CD14-positive monocyte (primary cell): ENCODE measurements at regions not wholly inside any gene's neighbourhood (a gene's known extent, or its start where the extent isn't known, plus 50 kb on each side); places are given as distances from the start of the nearest gene placed in this dataset.

ENCODE experiments used
- DNase-seq, 3 donors: peaks; one replicate each; pipeline ENCODE4 v3.0.0-alpha.2; 2011 to 2022
- H2AFZ ChIP-seq: 2 replicates; pipeline ENCODE4 v1.6.0; 2012; ENCODE audit warnings: mild to moderate bottlenecking, low read depth, low read length, inconsistent platforms; ENCODE audit not compliant: insufficient read depth, poor library complexity, severe bottlenecking
- H3K27ac ChIP-seq, 2 donors: 1 replicate in 1 of 2; 2 replicates in 1 of 2; pipeline ENCODE4 v1.5.1; 2012 to 2013; ENCODE audit warnings: low read length in 2 of 2, control low read depth in 1 of 2, inconsistent platforms in 1 of 2, low read depth in 1 of 2, mild to moderate bottlenecking in 1 of 2
- H3K27me3 ChIP-seq, 2 donors: one replicate each; pipeline versions ENCODE4 v1.6.0 to v1.6.1; 2011 to 2013; ENCODE audit warnings: low read length in 2 of 2; ENCODE audit not compliant: control insufficient read depth in 2 of 2, insufficient read depth in 2 of 2
- H3K36me3 ChIP-seq, 2 donors: replicated peaks in 1 of 2; 1 replicate in 1 of 2; 2 replicates in 1 of 2; pipeline versions ENCODE4 v1.5.1 to v1.6.1; 2012 to 2013; ENCODE audit warnings: low read length in 2 of 2, control low read depth in 1 of 2, inconsistent platforms in 1 of 2, mild to moderate bottlenecking in 1 of 2; ENCODE audit not compliant: insufficient read depth in 2 of 2, control insufficient read depth in 1 of 2
- H3K4me1 ChIP-seq, 2 donors: 1 replicate in 1 of 2; 2 replicates in 1 of 2; pipeline versions ENCODE4 v1.5.1 to v1.6.1; 2012 to 2013; ENCODE audit warnings: low read length in 2 of 2, control low read depth in 1 of 2, inconsistent platforms in 1 of 2, mild to moderate bottlenecking in 1 of 2, moderate library complexity in 1 of 2; ENCODE audit not compliant: insufficient read depth in 2 of 2, control insufficient read depth in 1 of 2
- H3K4me2 ChIP-seq: replicated peaks from 2 replicates; pipeline ENCODE3; 2012; ENCODE audit warnings: low read length, moderate library complexity, mild to moderate bottlenecking; ENCODE audit not compliant: poor library complexity, severe bottlenecking; ENCODE audit errors: extremely low read depth
- H3K4me3 ChIP-seq, 3 experiments: fragments of 200-600 bp in 1 of 3; sonication (generic) in 1 of 3; replicated peaks in 1 of 3; 1 replicate in 2 of 3; 2 replicates in 1 of 3; pipeline ENCODE4 v1.5.1; 2011 to 2013; ENCODE audit warnings: low read length in 3 of 3, mild to moderate bottlenecking in 3 of 3, control low read depth in 2 of 3, low read depth in 2 of 3, inconsistent platforms in 1 of 3, moderate library complexity in 1 of 3
- H3K79me2 ChIP-seq: 2 replicates; pipeline ENCODE4 v1.6.0; 2012; ENCODE audit warnings: mild to moderate bottlenecking, control low read depth, inconsistent platforms, low read length, moderate library complexity; ENCODE audit not compliant: insufficient read depth
- H3K9ac ChIP-seq: 2 replicates; pipeline ENCODE4 v1.6.0; 2017; ENCODE audit warnings: low read length, mild to moderate bottlenecking; ENCODE audit not compliant: insufficient read depth, poor library complexity, severe bottlenecking
- H3K9me3 ChIP-seq, 2 donors: replicated peaks in 1 of 2; 1 replicate in 1 of 2; 2 replicates in 1 of 2; pipeline versions ENCODE4 v1.5.1 to v1.6.1; 2012 to 2013; ENCODE audit warnings: low read length in 2 of 2, control low read depth in 1 of 2; ENCODE audit not compliant: control insufficient read depth in 1 of 2, insufficient read depth in 1 of 2
- H4K20me1 ChIP-seq: 2 replicates; pipeline ENCODE4 v1.6.0; 2012; ENCODE audit warnings: mild to moderate bottlenecking, low read length, control low read depth, moderate library complexity; ENCODE audit not compliant: insufficient read depth
- H3K27ac Mint-ChIP-seq, 7 donors: one replicate each; pipeline ENCODE4 v1.8.0; 2020; ENCODE audit warnings: mild to moderate bottlenecking in 7 of 7, mixed read lengths in 7 of 7, moderate library complexity in 6 of 7, inconsistent platforms in 2 of 7
- H3K27me3 Mint-ChIP-seq, 3 donors: one replicate each; pipeline ENCODE4 v1.8.0; 2021 to 2022; ENCODE audit warnings: low read depth in 3 of 3, mild to moderate bottlenecking in 3 of 3, mixed read lengths in 3 of 3, moderate library complexity in 3 of 3, inconsistent platforms in 1 of 3
- H3K36me3 Mint-ChIP-seq, 2 donors: one replicate each; pipeline ENCODE4 v1.8.0; 2020; ENCODE audit warnings: mixed read lengths in 2 of 2, inconsistent platforms in 1 of 2, mild to moderate bottlenecking in 1 of 2
- H3K4me1 Mint-ChIP-seq: one replicate; pipeline ENCODE4 v1.8.0; 2020; ENCODE audit warnings: mild to moderate bottlenecking, mixed read lengths
- H3K4me3 Mint-ChIP-seq, 2 donors: one replicate each; pipeline ENCODE4 v1.8.0; 2020; ENCODE audit warnings: mild to moderate bottlenecking in 2 of 2, mixed read lengths in 2 of 2, moderate library complexity in 1 of 2
- H3K9me3 Mint-ChIP-seq, 7 donors: one replicate each; pipeline ENCODE4 v1.8.0; 2020 to 2022; ENCODE audit warnings: mixed read lengths in 7 of 7, mild to moderate bottlenecking in 6 of 7, moderate library complexity in 6 of 7, inconsistent platforms in 2 of 7
- CTCF ChIP-seq: fragments of 200-600 bp; IDR thresholded peaks from one replicate; pipeline ENCODE4 v1.8.0; 2022; ENCODE audit warnings: antibody characterized with exemption, mild to moderate bottlenecking
- WGBS: methylation state at CpG from one replicate; pipeline ENCODE4 v1.1.5; 2013; ENCODE audit warnings: missing lambda C conversion rate; ENCODE audit not compliant: insufficient coverage; 5-methylcytosine and 5-hydroxymethylcytosine counted together
- intact Hi-C, 2 donors: fragments of 100-400 bp; cut with micrococcal nuclease; formaldehyde crosslinking; loops; one replicate each; pipeline versions ENCODE4 v1.15.0 to v1.15.1; 2023

GRCh38 chr10:31087011-31087410, 55.3 kb upstream of the ZNF438 start:
- no peak overlapping the region for H3K27ac Mint-ChIP-seq
- Histone ChIP-seq H3K27me3 (no peaks in the 10 kb centered on the region), H3K4me3 (no peak overlapping the region), H3K79me2 (no peaks in the 10 kb centered on the region), H3K9me3 (no peaks in the 10 kb centered on the region), H2AFZ (no peak overlapping the region), H3K36me3 (no peaks in the 10 kb centered on the region), H3K4me1 (no peaks in the 10 kb centered on the region), H3K4me2 (no peak overlapping the region), H3K9ac (no peak overlapping the region), H4K20me1 (no peaks in the 10 kb centered on the region), H3K27ac (no peak overlapping the region)
- peaks cover 0 to 1% (median 0%) of the 10 kb centered on the region in 7 donors for H3K9me3 Mint-ChIP-seq
- DNase-seq = no peak
- intact Hi-C loops = no loop called here
- WGBS = 100% methylated on average over 1 of the region's 3 CpGs
- H3K27me3 Mint-ChIP-seq = no peaks in the 10 kb centered on the region
- TF ChIP-seq CTCF = no peak
- peaks cover 3% of the 10 kb centered on the region for H3K4me1 Mint-ChIP-seq
- no peak overlapping the region for H3K4me3 Mint-ChIP-seq
- no peaks in the 10 kb centered on the region for H3K36me3 Mint-ChIP-seq

- no peak for TF ChIP-seq CTCF
- no peaks in the 10 kb centered on the region for H3K4me1 ChIP-seq
- H3K4me3 ChIP-seq = no peak overlapping the region
- H3K36me3 Mint-ChIP-seq = no peaks in the 10 kb centered on the region
- intact Hi-C loops = no loop called here
- WGBS = 60% methylated on average over 1 of the region's 1 CpG
- H3K4me2 ChIP-seq = no peak overlapping the region
- H3K27ac ChIP-seq = no peak overlapping the region
- peaks cover 0 to 3% (median 0%) of the 10 kb centered on the region in 7 donors for H3K9me3 Mint-ChIP-seq
- H3K36me3 ChIP-seq = no peaks in the 10 kb centered on the region
- H3K27me3 ChIP-seq = no peaks in the 10 kb centered on the region
- peaks cover 3% of the 10 kb centered on the region for H3K4me1 Mint-ChIP-seq
- H3K27me3 Mint-ChIP-seq = no peaks in the 10 kb centered on the region
- H3K9me3 ChIP-seq = no peaks in the 10 kb centered on the region
- no peak for DNase-seq
- no peaks in the 10 kb centered on the region for H3K79me2 ChIP-seq
- no peaks in the 10 kb centered on the region for H4K20me1 ChIP-seq
- H3K4me3 Mint-ChIP-seq = no peak overlapping the region
- H3K9ac ChIP-seq = no peak overlapping the region
- H3K27ac Mint-ChIP-seq = no peak overlapping the region
- no peak overlapping the region for H2AFZ ChIP-seq
These were observed 56.2 kb upstream of the ZNF438 start for GRCh38 chr10:31087851-31088250.
